Thoracic aorta (tissue), 2 donors: ENCODE measurements at regions not wholly inside any gene's neighbourhood (a gene's known extent, or its start where the extent isn't known, plus 50 kb on each side); places are given as distances from the start of the nearest gene placed in this dataset.

ENCODE experiments used
- ATAC-seq: fragments of 150-250 bp; one replicate; pipeline ENCODE4 v1.8.0; 2017; ENCODE audit warnings: low read depth; ENCODE audit not compliant: insufficient number of reproducible peaks, low FRiP score
- DNase-seq: peaks from one replicate; pipeline ENCODE4 v3.0.0-alpha.2; 2020; ENCODE audit warnings: low spot score
- H3K27ac ChIP-seq, 2 donors: fragments of 200-600 bp; sonication (generic); 1 replicate in 1 of 2; 2 replicates in 1 of 2; pipeline ENCODE4 v1.5.1; 2016; ENCODE audit warnings: mild to moderate bottlenecking in 2 of 2, moderate library complexity in 2 of 2
- H3K27me3 ChIP-seq: fragments of 200-600 bp; sonication (generic); replicated peaks from 2 replicates; pipeline ENCODE4 v1.6.0; 2016; ENCODE audit warnings: mild to moderate bottlenecking; ENCODE audit not compliant: insufficient read depth
- H3K36me3 ChIP-seq: fragments of 200-600 bp; sonication (generic); one replicate; pipeline ENCODE4 v1.5.1; 2016
- H3K4me1 ChIP-seq, 2 donors: fragments of 200-600 bp; sonication (generic); 1 replicate in 1 of 2; 2 replicates in 1 of 2; pipeline versions ENCODE4 v1.5.1 to v1.6.0; 2016; ENCODE audit warnings: low read depth in 2 of 2, mild to moderate bottlenecking in 1 of 2; ENCODE audit not compliant: control insufficient read depth in 1 of 2
- H3K4me3 ChIP-seq: fragments of 200-600 bp; sonication (generic); 2 replicates; pipeline ENCODE4 v1.5.1; 2016; ENCODE audit warnings: mild to moderate bottlenecking
- H3K9me3 ChIP-seq: fragments of 200-600 bp; sonication (generic); 2 replicates; pipeline ENCODE4 v1.5.1; 2016
- TF ChIP-seq, protein P1 (sequence below): fragments of 200-600 bp; sonication (generic); IDR thresholded peaks from one replicate; pipeline ENCODE4 v1.5.1; 2019; ENCODE audit warnings: antibody characterized with exemption

DNA sequence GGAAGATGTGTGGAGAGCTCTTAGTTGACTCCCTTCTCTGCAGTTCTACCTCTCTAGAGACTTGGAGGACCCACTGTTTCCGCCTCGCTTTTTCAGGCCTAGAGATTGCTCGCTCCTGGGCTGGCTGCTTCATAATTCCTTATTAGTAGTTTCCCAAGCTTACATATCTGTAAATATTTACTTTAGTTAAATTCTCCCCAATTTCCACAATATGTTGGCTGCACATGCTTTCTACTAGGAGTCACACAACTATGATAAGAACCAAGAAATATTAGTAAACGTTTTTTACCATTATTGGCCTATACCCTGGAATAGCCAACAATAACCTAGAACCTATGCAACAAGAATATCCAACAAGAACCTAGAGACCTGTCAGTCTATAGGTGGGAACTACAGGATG, 129.0 kb upstream of the RUNX1 start:
- no peaks in the 10 kb centered on the region for H3K9me3 ChIP-seq
- TF ChIP-seq, protein P1, sequence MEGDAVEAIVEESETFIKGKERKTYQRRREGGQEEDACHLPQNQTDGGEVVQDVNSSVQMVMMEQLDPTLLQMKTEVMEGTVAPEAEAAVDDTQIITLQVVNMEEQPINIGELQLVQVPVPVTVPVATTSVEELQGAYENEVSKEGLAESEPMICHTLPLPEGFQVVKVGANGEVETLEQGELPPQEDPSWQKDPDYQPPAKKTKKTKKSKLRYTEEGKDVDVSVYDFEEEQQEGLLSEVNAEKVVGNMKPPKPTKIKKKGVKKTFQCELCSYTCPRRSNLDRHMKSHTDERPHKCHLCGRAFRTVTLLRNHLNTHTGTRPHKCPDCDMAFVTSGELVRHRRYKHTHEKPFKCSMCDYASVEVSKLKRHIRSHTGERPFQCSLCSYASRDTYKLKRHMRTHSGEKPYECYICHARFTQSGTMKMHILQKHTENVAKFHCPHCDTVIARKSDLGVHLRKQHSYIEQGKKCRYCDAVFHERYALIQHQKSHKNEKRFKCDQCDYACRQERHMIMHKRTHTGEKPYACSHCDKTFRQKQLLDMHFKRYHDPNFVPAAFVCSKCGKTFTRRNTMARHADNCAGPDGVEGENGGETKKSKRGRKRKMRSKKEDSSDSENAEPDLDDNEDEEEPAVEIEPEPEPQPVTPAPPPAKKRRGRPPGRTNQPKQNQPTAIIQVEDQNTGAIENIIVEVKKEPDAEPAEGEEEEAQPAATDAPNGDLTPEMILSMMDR = no peak
- no peaks in the 10 kb centered on the region for H3K4me1 ChIP-seq
- no peak for ATAC-seq
- no peak for DNase-seq
- no peak overlapping the region for H3K27ac ChIP-seq
- H3K36me3 ChIP-seq = no peaks in the 10 kb centered on the region
- no peak overlapping the region for H3K4me3 ChIP-seq
- no peaks in the 10 kb centered on the region for H3K27me3 ChIP-seq

- H3K4me3 ChIP-seq = no peak overlapping the region
- DNase-seq (no peak), ATAC-seq (no peak)
- H3K4me1 ChIP-seq = no peaks in the 10 kb centered on the region
- no peak overlapping the region for H3K27ac ChIP-seq
- TF ChIP-seq, protein P1 = no peak
- no peaks in the 10 kb centered on the region for H3K36me3 ChIP-seq
- H3K27me3 ChIP-seq = no peaks in the 10 kb centered on the region
- H3K9me3 ChIP-seq = no peaks in the 10 kb centered on the region
These were observed 123.1 kb upstream of the RUNX1 start for GRCh38 chr21:35172231-35172630.

GRCh38 chr21:35171385-35171784, 122.3 kb upstream of the RUNX1 start:
- no peak for ATAC-seq

GRCh38 chr21:35170818-35171217, 121.7 kb upstream of the RUNX1 start:
- no peaks in the 10 kb centered on the region for H3K4me1 ChIP-seq
- H3K4me3 ChIP-seq = no peak overlapping the region
- TF ChIP-seq, protein P1 = no peak
- no peak for DNase-seq
- H3K27ac ChIP-seq = no peak overlapping the region
- no peaks in the 10 kb centered on the region for H3K27me3 ChIP-seq
- H3K36me3 ChIP-seq = no peaks in the 10 kb centered on the region
- H3K9me3 ChIP-seq = no peaks in the 10 kb centered on the region
- ATAC-seq = no peak

More at GRCh38 chr21:35171385-35171784, 122.3 kb upstream of the RUNX1 start:
- Histone ChIP-seq H3K27me3 (no peaks in the 10 kb centered on the region), H3K4me3 (no peak overlapping the region), H3K27ac (no peak overlapping the region), H3K9me3 (no peaks in the 10 kb centered on the region), H3K4me1 (no peaks in the 10 kb centered on the region), H3K36me3 (no peaks in the 10 kb centered on the region)
- TF ChIP-seq, protein P1 = no peak
- DNase-seq = no peak

DNA sequence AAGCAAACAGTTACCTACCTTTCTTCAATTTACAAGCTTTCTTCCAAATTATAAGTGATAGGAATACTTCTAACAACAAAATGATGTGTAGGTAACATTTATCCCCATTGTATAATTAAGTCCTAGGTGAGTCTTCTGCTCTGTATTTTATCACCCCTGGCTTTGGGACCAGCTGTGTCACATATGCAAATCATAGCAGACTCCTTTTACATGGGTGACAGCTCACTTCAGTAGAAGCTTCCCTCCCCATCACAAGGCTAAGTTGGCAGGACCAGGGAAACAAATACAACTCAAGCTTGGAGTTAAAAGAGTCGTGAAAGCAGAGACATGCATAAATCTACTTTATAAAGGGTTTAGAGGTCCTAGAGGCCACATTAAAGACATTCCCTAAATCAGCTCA, 121.1 kb upstream of the RUNX1 start:
- Histone ChIP-seq H3K27ac (no peak overlapping the region), H3K9me3 (no peaks in the 10 kb centered on the region), H3K4me1 (no peaks in the 10 kb centered on the region), H3K27me3 (no peaks in the 10 kb centered on the region), H3K36me3 (no peaks in the 10 kb centered on the region), H3K4me3 (no peak overlapping the region)
- ATAC-seq (no peak), DNase-seq (no peak)
- TF ChIP-seq, protein P1 = no peak
